H9 (cell line): ENCODE measurements at regions not wholly inside any gene's neighbourhood (a gene's known extent, or its start where the extent isn't known, plus 50 kb on each side); places are given as distances from the start of the nearest gene placed in this dataset.

Experiments
- DNase-seq: peaks from one replicate; pipeline ENCODE4 v3.0.0-alpha.2; 2017
- H2AFZ ChIP-seq: one replicate; pipeline ENCODE4 v1.6.1; 2013; ENCODE audit warnings: mild to moderate bottlenecking, low read length, control low read depth, moderate library complexity
- H2AK5ac ChIP-seq: 2 replicates; pipeline ENCODE4 v1.6.1; 2013; ENCODE audit warnings: low read length, control low read depth, mixed read lengths; ENCODE audit not compliant: insufficient read length
- H2BK120ac ChIP-seq: one replicate; pipeline ENCODE4 v1.6.1; 2013; ENCODE audit warnings: low read depth, mild to moderate bottlenecking, low read length, control low read depth, inconsistent platforms; ENCODE audit not compliant: poor library complexity, severe bottlenecking
- H2BK12ac ChIP-seq: 2 replicates; pipeline ENCODE4 v1.6.1; 2013; ENCODE audit warnings: low read length, control low read depth, mixed read lengths, low read depth; ENCODE audit not compliant: insufficient read length
- H2BK15ac ChIP-seq: 2 replicates; pipeline ENCODE4 v1.6.1; 2013; ENCODE audit warnings: low read depth, low read length, control low read depth
- H2BK20ac ChIP-seq: one replicate; pipeline ENCODE4 v1.6.1; 2013; ENCODE audit warnings: low read depth, mild to moderate bottlenecking, low read length, control low read depth, inconsistent platforms; ENCODE audit not compliant: poor library complexity, severe bottlenecking
- H2BK5ac ChIP-seq: 2 replicates; pipeline ENCODE4 v1.6.1; 2013; ENCODE audit warnings: low read length, control low read depth, mixed read lengths; ENCODE audit not compliant: insufficient read length
- H3K14ac ChIP-seq: 2 replicates; pipeline ENCODE4 v1.6.1; 2013; ENCODE audit warnings: low read length, control low read depth; ENCODE audit not compliant: insufficient read depth
- H3K18ac ChIP-seq: 2 replicates; pipeline ENCODE4 v1.6.1; 2013; ENCODE audit warnings: low read depth, mild to moderate bottlenecking, mixed read lengths, low read length, control low read depth; ENCODE audit not compliant: insufficient read length
- H3K23ac ChIP-seq: 2 replicates; pipeline ENCODE4 v1.6.1; 2013; ENCODE audit warnings: low read length, control low read depth, mixed read lengths, low read depth; ENCODE audit not compliant: insufficient read length
- H3K23me2 ChIP-seq: 2 replicates; pipeline ENCODE4 v1.6.1; 2013; ENCODE audit warnings: low read depth, mild to moderate bottlenecking, mixed read lengths, low read length, control low read depth; ENCODE audit not compliant: insufficient read length, poor library complexity, severe bottlenecking
- H3K27ac ChIP-seq: 2 replicates; pipeline ENCODE4 v1.5.1; 2013; ENCODE audit warnings: low read length, control low read depth, mixed read lengths, low read depth; ENCODE audit not compliant: insufficient read length
- H3K27me3 ChIP-seq: 2 replicates; pipeline ENCODE4 v1.6.1; 2013; ENCODE audit warnings: low read length, control low read depth, inconsistent platforms; ENCODE audit not compliant: insufficient read depth
- H3K4ac ChIP-seq: 2 replicates; pipeline ENCODE4 v1.6.1; 2013; ENCODE audit warnings: low read depth, mild to moderate bottlenecking, control low read depth, inconsistent platforms, low read length, moderate library complexity
- H3K4me1 ChIP-seq: 2 replicates; pipeline ENCODE4 v1.6.1; 2013; ENCODE audit warnings: low read length, control low read depth, inconsistent platforms; ENCODE audit not compliant: insufficient read depth
- H3K4me2 ChIP-seq: 2 replicates; pipeline ENCODE4 v1.6.1; 2013; ENCODE audit warnings: low read length, control low read depth, mixed read lengths; ENCODE audit not compliant: insufficient read length, insufficient read depth
- H3K56ac ChIP-seq: 2 replicates; pipeline ENCODE4 v1.6.1; 2013; ENCODE audit warnings: low read depth, mild to moderate bottlenecking, mixed read lengths, low read length, control low read depth; ENCODE audit not compliant: insufficient read length
- H3K79me1 ChIP-seq: 2 replicates; pipeline ENCODE4 v1.6.1; 2013; ENCODE audit warnings: low read depth, mild to moderate bottlenecking, moderate library complexity, low read length, control low read depth, inconsistent platforms; ENCODE audit not compliant: insufficient read depth, poor library complexity, severe bottlenecking
- H3K79me2 ChIP-seq: 2 replicates; pipeline ENCODE4 v1.6.1; 2013; ENCODE audit warnings: low read length, control low read depth, inconsistent platforms; ENCODE audit not compliant: insufficient read depth
- H3K9ac ChIP-seq: 2 replicates; pipeline ENCODE4 v1.6.1; 2013; ENCODE audit warnings: low read length, control low read depth, mixed read lengths; ENCODE audit not compliant: insufficient read length; ENCODE audit errors: extremely low read depth
- H3K9me3 ChIP-seq: one replicate; pipeline ENCODE4 v1.6.1; 2013; ENCODE audit warnings: low read depth, low read length, inconsistent platforms; ENCODE audit not compliant: control insufficient read depth
- H3T11ph ChIP-seq: one replicate; pipeline ENCODE4 v1.6.1; 2013; ENCODE audit warnings: mild to moderate bottlenecking, low read length, control low read depth, inconsistent platforms
- H4K20me1 ChIP-seq: one replicate; pipeline ENCODE4 v1.6.1; 2013; ENCODE audit not compliant: control insufficient read depth, insufficient read length, insufficient read depth
- H4K5ac ChIP-seq: 2 replicates; pipeline ENCODE4 v1.6.1; 2013; ENCODE audit warnings: low read depth, mild to moderate bottlenecking, mixed read lengths, low read length, control low read depth; ENCODE audit not compliant: insufficient read length
- H4K8ac ChIP-seq: replicated peaks from 2 replicates; pipeline ENCODE4 v1.6.1; 2013; ENCODE audit warnings: low read length, control low read depth, mixed read lengths, low read depth; ENCODE audit not compliant: insufficient read length
- H4K91ac ChIP-seq: 2 replicates; pipeline ENCODE4 v1.6.1; 2013; ENCODE audit warnings: low read depth, mild to moderate bottlenecking, moderate library complexity, mixed read lengths, low read length, control low read depth; ENCODE audit not compliant: insufficient read length
- H3K27ac Mint-ChIP-seq, 3 experiments: 2 replicates in 2 of 3; 3 replicates in 1 of 3; pipeline ENCODE4 v1.8.0; 2020 to 2021; ENCODE audit warnings: mixed read lengths in 3 of 3, mild to moderate bottlenecking in 1 of 3, moderate library complexity in 1 of 3
- H3K27me3 Mint-ChIP-seq: 2 replicates; pipeline ENCODE4 v1.8.0; 2021; ENCODE audit warnings: low read depth, mild to moderate bottlenecking, moderate library complexity, mixed read lengths
- H3K36me3 Mint-ChIP-seq, 3 experiments: 2 replicates in 2 of 3; 3 replicates in 1 of 3; pipeline ENCODE4 v1.8.0; 2020 to 2021; ENCODE audit warnings: low read depth in 3 of 3, mixed read lengths in 3 of 3; ENCODE audit not compliant: insufficient read depth in 1 of 3
- H3K4me1 Mint-ChIP-seq, 2 experiments: 2 replicates each; pipeline ENCODE4 v1.8.0; 2020; ENCODE audit warnings: mixed read lengths in 2 of 2
- H3K4me3 Mint-ChIP-seq, 2 experiments: 2 replicates in 1 of 2; 3 replicates in 1 of 2; pipeline ENCODE4 v1.8.0; 2020 to 2021; ENCODE audit warnings: mild to moderate bottlenecking in 2 of 2, mixed read lengths in 2 of 2, moderate library complexity in 1 of 2
- H3K9me3 Mint-ChIP-seq, 2 experiments: 2 replicates in 1 of 2; 3 replicates in 1 of 2; pipeline ENCODE4 v1.8.0; 2020; ENCODE audit warnings: mild to moderate bottlenecking in 2 of 2, mixed read lengths in 2 of 2, moderate library complexity in 1 of 2
- TF ChIP-seq, protein P1 (sequence below): fragments of 200-600 bp; sonication (generic); conservative IDR thresholded peaks from 3 replicates; pipeline ENCODE4 v1.8.0; 2021; ENCODE audit warnings: antibody characterized with exemption, mild to moderate bottlenecking

DNA sequence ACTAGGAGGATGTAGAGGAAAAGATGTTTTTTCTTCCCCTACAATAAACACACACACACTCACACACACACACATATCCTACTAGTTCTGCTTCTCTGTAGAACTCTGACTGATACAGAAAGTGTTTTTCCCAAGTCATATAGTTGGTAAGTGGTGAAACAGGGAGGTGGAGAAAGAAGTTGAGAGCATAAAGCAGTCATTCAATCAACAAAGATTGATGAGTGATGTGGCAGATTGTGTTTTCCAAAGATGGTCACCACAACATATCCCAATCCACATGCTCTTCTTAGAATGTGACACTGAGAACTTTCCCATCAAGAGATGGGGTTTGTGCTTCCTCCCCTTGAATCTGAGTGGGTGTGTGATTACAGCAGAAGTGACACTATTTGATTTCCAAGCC is 123.4 kb upstream of the ATP6AP2 start:
- Histone ChIP-seq H2BK15ac (no peak overlapping the region), H4K8ac (no peak overlapping the region), H3K23ac (no peak overlapping the region), H4K20me1 (no peaks in the 10 kb centered on the region), H3K56ac (no peak overlapping the region), H3K79me2 (no peaks in the 10 kb centered on the region), H2BK20ac (no peak overlapping the region), H3K27me3 (no peaks in the 10 kb centered on the region), H2BK120ac (no peak overlapping the region), H2BK12ac (no peak overlapping the region), H3K4ac (no peak overlapping the region), H4K91ac (no peak overlapping the region), H3K18ac (no peak overlapping the region), H2AFZ (no peak overlapping the region), H3K9ac (no peak overlapping the region), H3K27ac (no peak overlapping the region), H2BK5ac (no peak overlapping the region), H3K4me1 (no peaks in the 10 kb centered on the region; the same call in 1 of the 2 replicates), H4K5ac (no peak overlapping the region), H3K4me2 (no peak overlapping the region), H3K23me2 (no peaks in the 10 kb centered on the region), H2AK5ac (no peak overlapping the region), H3K14ac (no peak overlapping the region), H3K79me1 (no peaks in the 10 kb centered on the region), H3T11ph (no peak overlapping the region), H3K9me3 (no peaks in the 10 kb centered on the region)
- Mint-ChIP-seq H3K36me3 (peaks cover 12 to 25% (median 15%) of the 10 kb centered on the region in 3 experiments), H3K4me1 (peaks cover 23 to 35% of the 10 kb centered on the region in 2 experiments), H3K27me3 (peaks cover 5% of the 10 kb centered on the region), H3K9me3 (peaks cover 78% of the 10 kb centered on the region in 2 experiments), H3K27ac (no peak overlapping the region), H3K4me3 (no peak overlapping the region)
- DNase-seq = no peak
- TF ChIP-seq, protein P1, sequence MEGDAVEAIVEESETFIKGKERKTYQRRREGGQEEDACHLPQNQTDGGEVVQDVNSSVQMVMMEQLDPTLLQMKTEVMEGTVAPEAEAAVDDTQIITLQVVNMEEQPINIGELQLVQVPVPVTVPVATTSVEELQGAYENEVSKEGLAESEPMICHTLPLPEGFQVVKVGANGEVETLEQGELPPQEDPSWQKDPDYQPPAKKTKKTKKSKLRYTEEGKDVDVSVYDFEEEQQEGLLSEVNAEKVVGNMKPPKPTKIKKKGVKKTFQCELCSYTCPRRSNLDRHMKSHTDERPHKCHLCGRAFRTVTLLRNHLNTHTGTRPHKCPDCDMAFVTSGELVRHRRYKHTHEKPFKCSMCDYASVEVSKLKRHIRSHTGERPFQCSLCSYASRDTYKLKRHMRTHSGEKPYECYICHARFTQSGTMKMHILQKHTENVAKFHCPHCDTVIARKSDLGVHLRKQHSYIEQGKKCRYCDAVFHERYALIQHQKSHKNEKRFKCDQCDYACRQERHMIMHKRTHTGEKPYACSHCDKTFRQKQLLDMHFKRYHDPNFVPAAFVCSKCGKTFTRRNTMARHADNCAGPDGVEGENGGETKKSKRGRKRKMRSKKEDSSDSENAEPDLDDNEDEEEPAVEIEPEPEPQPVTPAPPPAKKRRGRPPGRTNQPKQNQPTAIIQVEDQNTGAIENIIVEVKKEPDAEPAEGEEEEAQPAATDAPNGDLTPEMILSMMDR = no peak
